GM19397 (cell line): ENCODE measurements at regions not wholly inside any gene's neighbourhood (a gene's known extent, or its start where the extent isn't known, plus 50 kb on each side); places are given as distances from the start of the nearest gene placed in this dataset.

Experiments used
- ATAC-seq: cut with Tn5 transposase; IDR thresholded peaks from one replicate; pipeline ENCODE4 v1.9.1; 2021; ENCODE audit warnings: mild to moderate bottlenecking, moderate library complexity; ENCODE audit not compliant: unreplicated experiment

- no peak for ATAC-seq
Observed at GRCh38 chr4:34157547-34157946, 2086.8 kb downstream of the ARAP2 start.

- ATAC-seq = no peak
Observed at GRCh38 chr4:34158878-34159277, 2085.4 kb downstream of the ARAP2 start.

- no peak for ATAC-seq
Observed at GRCh38 chr4:34170946-34171345, 2073.4 kb downstream of the ARAP2 start.

GRCh38 chr4:34176609-34177008 lies 2067.7 kb downstream of the ARAP2 start:
- no peak for ATAC-seq

GRCh38 chr4:34178476-34178875 lies 2065.8 kb downstream of the ARAP2 start:
- no peak for ATAC-seq

- no peak for ATAC-seq
Observed at GRCh38 chr4:34181311-34181841, 2062.9 kb downstream of the ARAP2 start.

GRCh38 chr4:34181891-34182290 lies 2062.4 kb downstream of the ARAP2 start:
- no peak for ATAC-seq

- ATAC-seq = no peak
Observed at GRCh38 chr4:34182306-34182705, 2062.0 kb downstream of the ARAP2 start.

- ATAC-seq = no peak
Observed at GRCh38 chr4:34183926-34184325, 2060.4 kb downstream of the ARAP2 start.

- ATAC-seq = no peak
Observed at GRCh38 chr4:34187056-34187455, 2057.3 kb downstream of the ARAP2 start.

GRCh38 chr4:34191443-34191842 lies 2052.9 kb downstream of the ARAP2 start:
- ATAC-seq = no peak

- ATAC-seq = no peak
Observed at GRCh38 chr4:34193451-34194154, 2050.7 kb downstream of the ARAP2 start.

GRCh38 chr4:34194585-34194984 lies 2049.7 kb downstream of the ARAP2 start:
- no peak for ATAC-seq

- ATAC-seq = no peak
Observed at GRCh38 chr4:34196375-34196774, 2047.9 kb downstream of the ARAP2 start.

- ATAC-seq = no peak
Observed at GRCh38 chr4:34198966-34199365, 2045.3 kb downstream of the ARAP2 start.

GRCh38 chr4:34200535-34200934 lies 2043.8 kb downstream of the ARAP2 start:
- no peak for ATAC-seq

- ATAC-seq = no peak
Observed at GRCh38 chr4:34202154-34202553, 2042.2 kb downstream of the ARAP2 start.

GRCh38 chr4:34220601-34221000 lies 2023.7 kb downstream of the ARAP2 start:
- no peak for ATAC-seq

- no peak for ATAC-seq
Observed at GRCh38 chr4:34221986-34222385, 2022.3 kb downstream of the ARAP2 start.

- no peak for ATAC-seq
Observed at GRCh38 chr4:34236118-34236517, 2008.2 kb downstream of the ARAP2 start.

- no peak for ATAC-seq
Observed at GRCh38 chr4:34245276-34245675, 1999.0 kb downstream of the ARAP2 start.

- no peak for ATAC-seq
Observed at GRCh38 chr4:34250562-34250961, 1993.8 kb downstream of the ARAP2 start.

GRCh38 chr4:34253239-34253638 lies 1991.1 kb downstream of the ARAP2 start:
- no peak for ATAC-seq
